Transverse colon (tissue), 4 donors: ENCODE measurements at regions not wholly inside any gene's neighbourhood (a gene's known extent, or its start where the extent isn't known, plus 50 kb on each side); places are given as distances from the start of the nearest gene placed in this dataset.

ENCODE experiments used
- DNase-seq: peaks from one replicate; pipeline ENCODE4 v3.0.0-alpha.2; 2019
- H3K27ac ChIP-seq, 4 donors: fragments of 200-600 bp; sonication (generic); 2 replicates each; pipeline ENCODE4 v1.5.1; 2016 to 2018; ENCODE audit warnings: inconsistent platforms in 4 of 4
- H3K27me3 ChIP-seq: fragments of 200-600 bp; sonication (generic); 2 replicates; pipeline ENCODE4 v1.5.1; 2017; ENCODE audit warnings: inconsistent platforms
- H3K36me3 ChIP-seq, 4 donors: fragments of 200-600 bp; sonication (generic); 2 replicates each; pipeline ENCODE4 v1.5.1; 2017 to 2019; ENCODE audit warnings: inconsistent platforms in 4 of 4
- H3K4me1 ChIP-seq, 4 donors: fragments of 200-600 bp; sonication (generic); 2 replicates each; pipeline ENCODE4 v1.5.1; 2017 to 2020; ENCODE audit warnings: inconsistent platforms in 4 of 4
- H3K4me3 ChIP-seq, 4 donors: fragments of 200-600 bp; sonication (generic); 1 replicate in 1 of 4; 2 replicates in 3 of 4; pipeline versions ENCODE4 v1.5.1 to v1.6.1; 2017 to 2019; ENCODE audit warnings: inconsistent platforms in 4 of 4
- H3K9me3 ChIP-seq, 2 donors: fragments of 200-600 bp; sonication (generic); 2 replicates each; pipeline ENCODE4 v1.5.1; 2017 to 2019; ENCODE audit warnings: inconsistent platforms in 2 of 2
- CTCF ChIP-seq, 5 experiments: fragments of 200-600 bp in 3 of 5; fragments of 450-650 bp in 2 of 5; sonication (generic) in 3 of 5; IDR thresholded peaks; 1 replicate in 2 of 5; 2 replicates in 3 of 5; pipeline ENCODE4 v1.5.1; 2016 to 2017; ENCODE audit warnings: antibody characterized with exemption in 5 of 5, inconsistent platforms in 3 of 5, mild to moderate bottlenecking in 2 of 5, moderate library complexity in 1 of 5
- EP300 ChIP-seq: sonication (generic); formaldehyde crosslinking; IDR thresholded peaks from one replicate; pipeline ENCODE4 v1.6.1; 2017; ENCODE audit warnings: antibody characterized with exemption, low read depth
- POLR2A ChIP-seq: fragments of 450-650 bp; IDR thresholded peaks from one replicate; pipeline ENCODE4 v1.6.1; 2016; ENCODE audit warnings: antibody characterized with exemption, mild to moderate bottlenecking, moderate library complexity
- POLR2AphosphoS5 ChIP-seq, 3 donors: sonication (generic); formaldehyde crosslinking; IDR thresholded peaks; one replicate each; pipeline ENCODE4 v1.6.1; 2016; ENCODE audit warnings: antibody characterized with exemption in 3 of 3
- WGBS, 2 donors: methylation state at CpG; one replicate each; pipeline ENCODE4 v1.1.5; 2018; ENCODE audit warnings: low coverage in 1 of 2; 5-methylcytosine and 5-hydroxymethylcytosine counted together
- in situ Hi-C, 4 donors: fragments of 200-750 bp; cut with MboI; loops; one replicate each; pipeline versions ENCODE4 v1.15.0 to v1.15.1; 2017; ENCODE audit warnings: low sequenced_read_pairs in 3 of 4, low pct_ligation_motif_present in 1 of 4, low pct_unique_long_range_greater_than_20kb in 1 of 4
- intact Hi-C: fragments of 100-400 bp; cut with DNase I; formaldehyde crosslinking; loops from one replicate; pipeline ENCODE4 v1.15.1; 2023; ENCODE audit warnings: low total_unique reads

- DNase-seq, result no peak
- H3K36me3 ChIP-seq, result no peaks in the 10 kb centered on the region
- H3K4me1 ChIP-seq, result no peaks in the 10 kb centered on the region
- H3K27me3 ChIP-seq, result no peaks in the 10 kb centered on the region
- H3K4me3 ChIP-seq, result no peak overlapping the region
- intact Hi-C loops, result no loop called here
- in situ Hi-C loops, result no loop called here
- no peak overlapping the region for H3K27ac ChIP-seq
- 94 to 96% methylated on average over 3 of the region's 3 CpGs for WGBS, 2 donors
- TF ChIP-seq POLR2AphosphoS5 (IDR thresholded peaks at IDR 0.05) (no peak), POLR2A (no peak), EP300 (no peak), CTCF (IDR thresholded peaks at IDR 0.05) (no peak)
- H3K9me3 ChIP-seq, result peaks cover 0 to 9% of the 10 kb centered on the region in 2 donors
These were observed 1472.7 kb upstream of the ZEB2 start for GRCh38 chr2:145992572-145992971.

GRCh38 chr2:145987793-145988192 is 1467.9 kb upstream of the ZEB2 start:
- intact Hi-C loops (no loop called here), in situ Hi-C loops (no loop called here)
- DNase-seq, result no peak
- WGBS, 2 donors, result 72% methylated on average over 2 of the region's 2 CpGs; no CpG with 5 or more reads in 1 of the 2 donors
- Histone ChIP-seq H3K9me3 (no peaks in the 10 kb centered on the region), H3K36me3 (no peaks in the 10 kb centered on the region), H3K4me3 (no peak overlapping the region), H3K27me3 (no peaks in the 10 kb centered on the region), H3K4me1 (no peaks in the 10 kb centered on the region), H3K27ac (no peak overlapping the region)
- TF ChIP-seq CTCF (IDR thresholded peaks at IDR 0.05) (no peak), POLR2AphosphoS5 (IDR thresholded peaks at IDR 0.05) (no peak), EP300 (no peak), POLR2A (no peak)

DNA sequence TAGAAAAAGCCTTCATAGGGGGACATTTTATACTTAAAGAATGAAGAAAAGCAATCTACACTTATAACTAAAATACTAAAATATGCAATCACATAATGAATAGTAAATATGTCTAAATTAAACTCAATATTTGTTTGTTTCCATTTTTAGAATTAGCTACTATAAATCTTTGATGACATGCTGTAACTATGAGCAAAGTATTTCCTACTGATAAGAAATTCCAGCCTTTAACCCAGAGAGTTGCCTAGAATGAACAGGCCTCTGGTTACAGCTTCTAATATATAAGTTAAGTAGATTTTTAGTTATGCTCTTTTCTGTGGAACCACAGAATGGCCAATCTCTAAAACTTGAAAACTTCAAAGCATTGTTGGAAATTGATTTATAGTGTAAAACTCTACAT is 1465.6 kb upstream of the ZEB2 start:
- H3K9me3 ChIP-seq, result no peaks in the 10 kb centered on the region
- intact Hi-C loops (no loop called here), in situ Hi-C loops (no loop called here)
- H3K27me3 ChIP-seq, result no peaks in the 10 kb centered on the region
- no peaks in the 10 kb centered on the region for H3K4me1 ChIP-seq
- TF ChIP-seq POLR2AphosphoS5 (IDR thresholded peaks at IDR 0.05) (no peak), EP300 (no peak), POLR2A (no peak), CTCF (IDR thresholded peaks at IDR 0.05) (no peak)
- H3K27ac ChIP-seq, result no peak overlapping the region
- H3K4me3 ChIP-seq, result no peak overlapping the region
- no peak for DNase-seq
- H3K36me3 ChIP-seq, result no peaks in the 10 kb centered on the region

DNA sequence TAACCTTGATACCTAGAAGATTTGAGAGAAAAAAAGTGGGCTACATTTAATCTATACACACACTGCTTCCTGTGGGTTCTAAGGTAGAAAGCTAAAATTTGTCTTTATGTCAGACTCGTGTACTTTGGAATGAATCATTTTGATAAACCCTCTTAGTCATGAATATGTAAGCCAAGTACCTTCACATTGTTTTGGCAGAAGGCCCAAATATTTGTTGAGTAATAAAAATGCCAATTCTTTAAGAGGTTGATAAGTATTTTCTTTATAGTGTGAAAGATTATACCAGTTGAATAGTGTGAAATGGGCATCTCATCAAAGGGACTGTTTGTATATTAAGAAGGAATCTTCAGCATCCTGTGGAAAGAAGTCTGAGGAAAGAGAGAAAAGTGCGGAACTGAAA is 1464.7 kb upstream of the ZEB2 start:
- TF ChIP-seq POLR2A, result no peak
- TF ChIP-seq POLR2AphosphoS5 (IDR thresholded peaks at IDR 0.05), result no peak
- TF ChIP-seq EP300, result no peak
- Histone ChIP-seq H3K4me3 (no peak overlapping the region), H3K27ac (no peak overlapping the region), H3K4me1 (no peaks in the 10 kb centered on the region), H3K27me3 (no peaks in the 10 kb centered on the region), H3K9me3 (no peaks in the 10 kb centered on the region), H3K36me3 (no peaks in the 10 kb centered on the region)
- WGBS, 2 donors, result 48 to 49% methylated on average over 2 of the region's 2 CpGs
- intact Hi-C loops (no loop called here), in situ Hi-C loops (no loop called here)
- DNase-seq, result no peak

DNA sequence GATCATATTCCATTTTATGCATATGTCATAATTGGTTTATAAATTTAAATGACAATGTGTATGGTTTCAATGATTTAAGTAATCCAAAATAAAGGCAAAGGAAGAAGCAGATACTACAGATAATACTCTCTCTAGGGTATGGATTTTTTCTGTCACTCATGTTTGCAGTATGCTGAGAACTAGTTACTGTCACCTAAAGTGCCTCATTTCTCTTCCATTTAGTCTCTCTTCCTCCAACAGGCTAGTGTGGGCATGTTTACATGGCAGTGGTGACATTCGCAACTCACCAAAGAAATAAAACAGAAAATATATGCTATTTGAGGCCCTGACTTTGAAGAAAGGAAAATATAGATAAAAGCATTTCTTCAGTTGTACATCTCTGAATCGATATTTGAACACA is 1460.4 kb upstream of the ZEB2 start:
- intact Hi-C loops (no loop called here), in situ Hi-C loops (no loop called here)
- no peaks in the 10 kb centered on the region for H3K9me3 ChIP-seq
- H3K27ac ChIP-seq, result no peak overlapping the region
- DNase-seq, result no peak
- WGBS, 2 donors, result 87 to 92% methylated on average over 2 of the region's 2 CpGs
- no peaks in the 10 kb centered on the region for H3K4me1 ChIP-seq
- H3K36me3 ChIP-seq, result no peaks in the 10 kb centered on the region
- no peak overlapping the region for H3K4me3 ChIP-seq
- TF ChIP-seq POLR2A (no peak), EP300 (no peak), POLR2AphosphoS5 (IDR thresholded peaks at IDR 0.05) (no peak), CTCF (IDR thresholded peaks at IDR 0.05) (no peak)
- no peaks in the 10 kb centered on the region for H3K27me3 ChIP-seq
